Hematopoietic multipotent progenitor cell treated with erythropoietin and hydrocortisone succinate and interleukin-3 and kit ligand, for 4 days (in vitro differentiated cells): ENCODE measurements at regions not wholly inside any gene's neighbourhood (a gene's known extent, or its start where the extent isn't known, plus 50 kb on each side); places are given as distances from the start of the nearest gene placed in this dataset.

Experiments used
- DNase-seq: peaks from one replicate; pipeline ENCODE4 v3.0.0-alpha.2; 2015

- no peak for DNase-seq
Observed at GRCh38 chr4:144304025-144304424, 163.5 kb upstream of the GYPA start.

DNA sequence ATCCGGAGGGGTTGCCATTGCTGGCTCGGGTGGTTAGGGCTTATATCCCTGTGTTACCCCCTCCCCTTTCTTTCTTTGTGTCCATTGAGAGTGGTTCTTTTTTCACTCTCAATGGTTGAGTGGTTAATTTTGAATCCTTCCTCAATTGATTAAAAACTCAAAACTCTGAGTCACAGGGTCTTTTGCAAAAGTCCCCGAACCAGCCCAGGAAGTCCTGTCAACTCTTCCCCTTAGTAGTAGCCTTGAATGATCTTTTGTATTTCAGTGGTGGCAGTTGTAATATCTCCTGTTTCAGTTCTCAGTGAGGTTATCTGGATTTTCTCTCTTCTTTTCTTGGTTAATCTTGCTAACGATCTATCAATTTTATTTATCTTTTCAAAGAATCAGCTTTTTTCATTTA lies 170.0 kb upstream of the GYPA start:
- DNase-seq, result no peak

GRCh38 chr4:144313370-144313769 lies 172.9 kb upstream of the GYPA start:
- DNase-seq, result no peak

DNA sequence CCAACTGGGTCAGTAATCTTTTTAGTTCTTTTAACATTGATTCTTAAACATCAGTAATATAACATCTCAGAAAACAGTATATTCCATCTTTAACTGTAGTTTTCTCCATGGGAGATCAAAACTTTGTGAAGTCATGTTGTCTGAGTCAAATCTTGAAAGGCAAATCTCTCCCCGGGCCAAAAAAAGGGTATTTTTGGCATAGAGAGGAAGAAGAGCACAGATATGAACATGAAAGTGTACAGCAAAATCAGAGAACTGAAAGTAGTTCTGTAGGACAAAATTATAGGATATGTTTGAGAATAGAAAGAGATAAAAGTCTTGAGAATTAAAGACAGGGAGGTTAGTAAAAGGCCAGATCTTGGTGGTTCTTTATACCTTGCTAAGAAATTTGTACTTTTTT lies 176.4 kb upstream of the GYPA start:
- DNase-seq, result no peak

DNA sequence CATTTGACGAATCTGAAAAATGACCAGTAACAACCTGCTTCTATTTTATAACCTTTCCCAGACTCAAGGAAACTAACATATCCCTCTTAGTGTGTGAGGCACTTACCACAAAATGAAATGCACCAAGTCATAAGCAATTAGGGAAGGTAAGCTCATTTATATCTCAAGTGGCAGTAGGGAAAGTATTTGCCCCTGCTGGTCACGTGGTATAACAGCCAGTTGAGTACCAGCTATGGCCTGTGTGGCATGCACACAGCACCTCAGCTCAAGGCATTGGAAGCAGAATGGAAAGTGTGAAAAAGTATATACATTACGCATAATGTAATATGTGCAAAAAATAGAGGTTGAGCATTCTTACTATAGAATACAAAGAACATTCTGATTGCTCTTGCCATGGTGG lies 178.3 kb upstream of the GYPA start:
- no peak for DNase-seq

DNA sequence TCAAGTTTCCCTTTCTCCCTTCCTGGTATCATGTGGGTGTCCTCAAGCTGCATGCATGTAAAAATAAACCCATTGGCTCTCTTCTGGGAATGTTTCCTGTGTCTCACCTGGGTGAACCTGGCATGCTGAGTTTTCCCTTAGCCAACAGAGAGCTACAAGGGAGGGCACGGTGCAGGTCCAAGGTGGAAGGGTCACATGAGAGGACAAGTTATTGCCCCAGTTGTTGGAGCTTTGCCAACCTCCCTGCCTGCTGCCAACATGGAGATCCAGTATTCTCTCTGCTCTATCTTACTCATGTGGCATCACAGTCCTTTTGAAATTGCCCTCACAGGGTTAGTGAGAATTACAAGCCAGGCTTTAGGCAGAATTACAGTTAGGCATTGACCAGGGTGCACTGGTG lies 196.1 kb upstream of the GYPA start:
- DNase-seq, result peak; percentile 5

GRCh38 chr4:144338148-144338547 lies 197.6 kb upstream of the GYPA start:
- DNase-seq, result peak; percentile 84

DNA sequence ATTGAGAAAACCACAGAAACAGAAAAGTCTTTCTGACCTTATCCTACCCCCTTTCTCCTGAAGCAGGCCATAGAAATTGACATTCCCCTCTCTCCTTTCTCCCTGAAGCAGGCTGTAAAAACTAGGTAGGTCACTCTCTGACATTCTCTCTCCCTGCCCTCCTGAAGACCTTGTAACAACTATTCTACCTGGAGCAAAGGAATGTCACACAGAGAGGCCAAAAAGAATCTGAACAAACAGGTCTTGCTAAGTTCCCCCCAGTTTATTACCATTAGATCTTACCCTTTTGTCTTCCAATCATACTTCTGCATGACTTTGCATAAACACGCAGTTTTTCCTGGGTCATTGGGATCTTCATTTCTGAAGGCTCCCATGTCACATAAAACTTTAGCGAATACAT lies 198.3 kb upstream of the GYPA start:
- no peak for DNase-seq

GRCh38 chr4:144340931-144341330 lies 200.4 kb upstream of the GYPA start:
- DNase-seq, result no peak

DNA sequence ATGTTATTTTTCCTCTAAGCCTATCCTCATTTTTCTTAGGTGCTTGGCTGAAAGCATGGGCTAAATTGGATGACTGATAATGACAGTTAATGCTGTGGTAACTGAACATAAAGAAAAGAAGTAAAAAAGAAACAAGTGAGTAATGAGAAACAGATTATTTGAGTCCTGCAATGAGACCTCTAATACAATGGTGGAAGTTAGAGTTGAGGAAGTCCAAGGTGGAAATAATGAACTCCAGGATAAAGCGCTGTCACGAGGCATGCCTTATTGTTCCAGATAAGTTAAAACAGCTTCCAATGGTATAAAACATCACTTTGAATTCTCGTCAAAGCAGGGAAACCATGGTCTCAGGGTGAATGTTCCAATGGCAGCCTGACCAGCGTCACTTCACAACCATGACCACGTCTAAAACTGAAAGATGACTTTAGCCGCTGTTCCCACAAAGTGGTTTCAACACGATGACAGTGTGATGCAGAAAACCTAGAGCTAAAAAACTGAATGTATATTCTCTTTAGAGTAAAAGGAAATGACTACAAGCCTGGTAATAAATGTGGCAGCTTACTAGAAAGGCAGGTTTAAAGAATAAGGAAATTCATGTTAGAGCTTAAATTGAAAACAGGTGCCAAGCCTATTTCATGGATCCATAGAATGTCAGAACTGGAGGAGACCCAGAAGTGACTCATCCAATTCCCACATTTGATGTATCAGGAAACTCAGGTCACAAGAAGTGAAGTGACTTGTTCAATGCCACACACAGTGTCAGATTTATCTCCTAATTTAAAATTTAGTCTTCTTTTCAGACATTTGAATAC lies 202.6 kb upstream of the GYPA start:
- no peak for DNase-seq

- DNase-seq, result no peak
Observed at GRCh38 chr4:144347121-144347520, 206.6 kb upstream of the GYPA start.

DNA sequence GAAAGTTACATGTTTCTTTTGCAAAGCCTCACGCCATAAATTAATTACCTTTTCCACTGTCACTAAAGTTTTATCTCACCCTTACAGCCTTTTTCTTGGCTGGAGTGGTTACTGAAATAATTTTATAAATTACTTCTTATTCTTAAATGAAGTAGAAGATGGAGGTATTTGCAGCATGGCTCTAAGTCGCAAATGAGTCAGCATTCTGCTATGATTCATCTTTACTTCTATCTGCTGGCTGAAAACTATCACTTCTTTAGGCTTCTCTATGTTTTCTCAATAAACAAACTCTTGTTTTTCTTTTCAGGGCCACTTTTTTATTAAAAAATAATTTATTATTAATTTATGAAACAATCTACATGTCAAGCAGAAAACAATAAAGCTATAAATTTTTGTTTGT lies 210.2 kb upstream of the GYPA start:
- no peak for DNase-seq

- DNase-seq, result no peak
Observed at GRCh38 chr4:144351306-144351705, 210.8 kb upstream of the GYPA start.

DNA sequence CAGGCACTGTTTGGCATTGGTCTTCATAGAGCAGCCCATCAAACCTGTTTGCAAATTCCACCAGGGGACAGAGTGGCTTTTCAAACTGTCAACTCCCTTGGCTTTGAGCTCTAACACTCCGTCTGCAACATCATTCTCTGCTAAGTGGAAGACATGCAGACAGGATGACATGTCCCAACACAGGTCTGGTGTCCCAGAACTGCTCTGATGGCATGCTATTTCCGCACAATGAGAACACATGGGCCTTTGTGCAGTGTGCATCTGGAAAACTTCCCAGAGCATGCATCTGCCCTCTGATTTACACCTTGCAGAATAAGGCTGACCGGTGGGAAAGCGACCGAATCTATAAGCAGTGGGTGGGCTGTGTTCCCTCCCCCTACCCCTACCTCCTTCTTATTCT lies 212.8 kb upstream of the GYPA start:
- DNase-seq, result no peak

GRCh38 chr4:144355811-144356757 lies 215.6 kb upstream of the GYPA start:
- peak; percentile 71 for DNase-seq

DNA sequence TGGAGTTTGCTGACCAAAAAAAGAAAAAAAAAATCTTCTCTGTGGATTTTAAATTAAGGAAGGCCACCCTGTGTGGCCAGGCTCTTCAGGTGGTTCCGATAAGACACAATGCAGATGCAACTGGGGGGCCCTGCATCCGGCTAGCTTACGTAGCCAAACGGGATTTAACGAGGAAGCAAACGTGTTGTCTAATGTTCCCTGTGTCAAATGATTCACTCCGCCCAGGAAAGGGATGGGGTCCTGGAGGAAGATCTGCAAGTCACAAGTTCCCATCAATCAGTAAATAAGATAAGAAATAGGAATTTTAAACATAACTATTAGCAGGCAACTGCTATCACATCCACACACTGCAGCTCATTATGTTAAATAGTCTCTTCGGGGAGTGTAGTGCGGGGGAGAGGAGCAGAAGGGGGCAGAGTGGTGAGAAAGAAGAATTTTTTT lies 216.4 kb upstream of the GYPA start:
- DNase-seq, result no peak

GRCh38 chr4:144357975-144358374 lies 217.5 kb upstream of the GYPA start:
- DNase-seq, result no peak

DNA sequence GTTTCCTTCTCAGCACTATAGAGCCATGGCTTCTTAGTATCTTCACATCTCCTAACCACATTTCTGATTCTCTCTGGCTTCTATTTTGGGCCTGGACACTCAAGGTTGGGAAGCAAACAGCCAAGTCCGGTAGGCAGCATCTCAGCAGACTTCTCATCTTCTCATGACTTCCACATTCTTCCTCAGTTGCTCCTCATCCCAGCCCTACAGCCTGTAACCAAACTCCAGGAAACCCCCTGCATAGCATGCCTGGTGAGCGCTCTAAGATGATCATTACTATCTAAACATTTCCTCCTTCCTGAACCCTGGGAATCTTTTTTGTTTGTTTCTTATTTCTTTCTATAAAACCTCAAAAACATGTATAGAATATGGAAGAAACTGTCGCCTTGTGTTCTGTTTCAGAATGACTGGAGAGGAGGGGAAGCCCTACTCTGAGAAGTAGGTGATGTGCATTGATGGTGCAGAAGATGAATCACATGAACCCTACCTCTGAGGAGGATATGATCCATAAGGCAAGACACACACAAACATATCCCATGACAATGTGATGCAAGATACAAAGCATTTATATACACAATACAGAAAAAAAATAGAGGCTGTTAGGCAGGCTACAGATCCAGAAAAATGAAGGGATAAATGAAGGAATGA lies 219.8 kb upstream of the GYPA start:
- DNase-seq, result no peak

- no peak for DNase-seq
Observed at GRCh38 chr4:144362366-144362765, 221.8 kb upstream of the GYPA start.

GRCh38 chr4:144363890-144364289 lies 223.4 kb upstream of the GYPA start:
- DNase-seq, result no peak

GRCh38 chr4:144366425-144366824 lies 225.9 kb upstream of the GYPA start:
- no peak for DNase-seq

DNA sequence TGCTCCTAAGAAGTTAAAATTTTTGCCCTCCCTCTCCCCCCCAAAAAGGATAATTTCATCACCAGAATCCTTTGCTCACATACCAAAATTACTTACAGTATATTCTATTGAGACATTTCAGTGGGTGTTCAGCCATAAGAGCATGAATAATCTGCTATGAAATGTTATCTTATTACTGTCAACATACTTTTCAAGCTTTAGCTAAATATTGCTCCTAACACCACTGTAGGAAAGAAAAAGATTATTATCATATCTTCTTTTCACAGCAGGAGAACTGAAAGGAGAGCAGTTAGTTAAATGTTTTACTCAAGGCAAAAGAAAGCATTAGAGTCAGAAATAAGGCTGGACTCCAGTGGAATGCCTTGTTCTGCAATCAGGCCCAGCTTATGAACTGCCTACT lies 231.0 kb upstream of the GYPA start:
- no peak for DNase-seq

DNA sequence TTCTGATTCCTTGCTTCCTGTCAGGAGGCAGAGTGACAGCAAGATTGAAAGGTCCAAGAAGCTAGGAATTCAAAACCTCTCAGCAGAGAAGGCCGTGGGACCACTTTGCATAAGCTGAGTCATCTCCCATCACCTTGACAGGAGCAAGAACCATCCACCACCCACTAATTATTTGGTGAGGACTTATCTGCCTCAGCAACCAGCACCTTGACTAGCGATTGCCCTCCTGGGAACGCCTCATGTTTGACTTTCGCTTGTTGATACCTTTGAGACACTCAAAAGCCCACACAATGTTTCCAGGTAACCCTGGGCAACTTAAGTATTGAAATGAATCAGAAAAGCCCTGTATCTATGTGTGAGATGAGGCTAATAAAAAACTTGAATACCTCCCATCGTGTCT lies 233.5 kb upstream of the GYPA start:
- DNase-seq, result no peak

DNA sequence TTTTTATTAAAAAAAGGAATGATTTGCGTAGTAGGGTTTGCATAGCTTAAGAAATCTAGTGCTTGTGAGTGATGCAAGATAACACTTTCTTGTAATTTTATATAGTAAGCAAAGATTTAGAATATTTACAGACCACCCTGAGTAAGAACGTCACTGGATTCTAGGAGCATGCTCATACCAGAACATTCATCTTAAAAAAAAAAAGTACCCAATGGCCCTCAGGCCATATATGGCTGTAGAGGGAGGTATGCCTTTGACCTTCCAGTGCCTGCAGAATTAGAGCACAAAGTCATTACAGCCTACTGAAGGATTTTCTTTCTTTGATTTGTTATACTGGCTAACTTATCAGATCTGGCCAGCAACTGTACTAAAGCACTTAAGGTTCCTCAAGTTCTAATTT lies 236.3 kb upstream of the GYPA start:
- no peak for DNase-seq
